GM12864 (cell line): ENCODE measurements at regions not wholly inside any gene's neighbourhood (a gene's known extent, or its start where the extent isn't known, plus 50 kb on each side); places are given as distances from the start of the nearest gene placed in this dataset.
"Not testable (repeated sequence)": the region's sequence is repeated elsewhere in the genome, so short reads cannot be mapped to it uniquely, and the experiment has no call there.

Source experiments
- DNase-seq: peaks from one replicate; pipeline ENCODE4 v3.0.0-alpha.2; 2011; ENCODE audit warnings: low read depth
- H3K4me3 ChIP-seq: 2 replicates; pipeline ENCODE4 v1.5.1; 2011; ENCODE audit warnings: mild to moderate bottlenecking, low read depth, low read length, control low read depth
- CTCF ChIP-seq: IDR thresholded peaks from 2 replicates; pipeline ENCODE4 v1.5.1; 2011; ENCODE audit warnings: low read depth, mild to moderate bottlenecking, moderate library complexity, low read length, control low read depth, inconsistent platforms; ENCODE audit errors: missing control alignments

GRCh38 chr10:120047926-120048325 lies 155.4 kb downstream of the SEC23IP start:
- H3K4me3 ChIP-seq: no peak overlapping the region
- DNase-seq: no peak
- TF ChIP-seq CTCF: no peak

GRCh38 chr10:120048391-120048790 lies 155.9 kb downstream of the SEC23IP start:
- no peak for TF ChIP-seq CTCF
- DNase-seq: no peak

GRCh38 chr10:120051671-120052070 lies 159.1 kb downstream of the SEC23IP start:
- DNase-seq: no peak
- H3K4me3 ChIP-seq: no peak overlapping the region
- TF ChIP-seq CTCF: no peak

More at GRCh38 chr10:120048391-120048790, 155.9 kb downstream of the SEC23IP start:
- no peak overlapping the region for H3K4me3 ChIP-seq

- TF ChIP-seq CTCF: no peak
- H3K4me3 ChIP-seq: no peak overlapping the region
- DNase-seq: no peak
These were observed 160.6 kb downstream of the SEC23IP start for GRCh38 chr10:120052964-120053702.

GRCh38 chr10:120059790-120060189 lies 167.3 kb downstream of the SEC23IP start:
- H3K4me3 ChIP-seq, DNase-seq: not testable (repeated sequence)

- no peak for DNase-seq
- H3K4me3 ChIP-seq: no peak overlapping the region
- no peak for TF ChIP-seq CTCF
These were observed 174.9 kb downstream of the SEC23IP start for GRCh38 chr10:120067427-120067826.

GRCh38 chr10:120069700-120070099 lies 177.2 kb downstream of the SEC23IP start:
- H3K4me3 ChIP-seq: no peak overlapping the region
- no peak for TF ChIP-seq CTCF
- no peak for DNase-seq
